Glomerular visceral epithelial cell (primary cell): ENCODE measurements at regions not wholly inside any gene's neighbourhood (a gene's known extent, or its start where the extent isn't known, plus 50 kb on each side); places are given as distances from the start of the nearest gene placed in this dataset.
"Not testable (repeated sequence)": the region's sequence is repeated elsewhere in the genome, so short reads cannot be mapped to it uniquely, and the experiment has no call there.

Experiments used
- DNase-seq: peaks from one replicate; pipeline ENCODE4 v3.0.0-alpha.2; 2016; ENCODE audit errors: extremely low spot score

GRCh38 chr5:42949348-42950115 is 90.6 kb downstream of the ANXA2R start:
- DNase-seq: peak; percentile 44

- DNase-seq: no peak
These were observed 91.2 kb downstream of the ANXA2R start for GRCh38 chr5:42948961-42949347.

GRCh38 chr5:42944989-42945388 is 95.1 kb downstream of the ANXA2R start:
- DNase-seq: peak; percentile 87

- no peak for DNase-seq
These were observed 96.0 kb downstream of the ANXA2R start for GRCh38 chr5:42943931-42944631.

- no peak for DNase-seq
These were observed 99.3 kb downstream of the ANXA2R start for GRCh38 chr5:42940853-42941252.

GRCh38 chr5:42932011-42932410 is 108.1 kb downstream of the ANXA2R start:
- not testable (repeated sequence) for DNase-seq

GRCh38 chr5:42931451-42931850 is 108.7 kb downstream of the ANXA2R start:
- not testable (repeated sequence) for DNase-seq

- no peak for DNase-seq
These were observed 109.2 kb downstream of the ANXA2R start for GRCh38 chr5:42930934-42931333.

- DNase-seq: no peak
These were observed 110.2 kb downstream of the ANXA2R start for GRCh38 chr5:42929871-42930270.

GRCh38 chr5:42927730-42928129 is 112.4 kb downstream of the ANXA2R start:
- no peak for DNase-seq

GRCh38 chr5:42924686-42925085 is 113.0 kb upstream of the SELENOP start:
- DNase-seq: no peak

- no peak for DNase-seq
These were observed 112.5 kb upstream of the SELENOP start for GRCh38 chr5:42924226-42924625.

GRCh38 chr5:42923710-42924109 is 112.0 kb upstream of the SELENOP start:
- DNase-seq: no peak

- no peak for DNase-seq
These were observed 107.9 kb upstream of the SELENOP start for GRCh38 chr5:42919600-42919999.

- no peak for DNase-seq
These were observed 103.7 kb upstream of the SELENOP start for GRCh38 chr5:42915306-42915866.

- DNase-seq: peak; percentile 65
These were observed 100.6 kb upstream of the SELENOP start for GRCh38 chr5:42912184-42912798.

- DNase-seq: peak; percentile 93
These were observed 97.1 kb upstream of the SELENOP start for GRCh38 chr5:42908509-42909488.

- no peak for DNase-seq
These were observed 96.4 kb upstream of the SELENOP start for GRCh38 chr5:42908086-42908485.

- no peak for DNase-seq
These were observed 94.1 kb upstream of the SELENOP start for GRCh38 chr5:42905827-42906226.

- no peak for DNase-seq
These were observed 89.0 kb upstream of the SELENOP start for GRCh38 chr5:42900734-42901133.

- DNase-seq: no peak
These were observed 87.1 kb upstream of the SELENOP start for GRCh38 chr5:42898760-42899159.
